Lower leg skin (tissue), 4 donors: ENCODE measurements at regions not wholly inside any gene's neighbourhood (a gene's known extent, or its start where the extent isn't known, plus 50 kb on each side); places are given as distances from the start of the nearest gene placed in this dataset.

Experiments used
- DNase-seq, 2 donors: peaks; one replicate each; pipeline ENCODE4 v3.0.0-alpha.2; 2019; ENCODE audit warnings: low spot score in 2 of 2
- H3K4me3 ChIP-seq: fragments of 200-600 bp; sonication (generic); 2 replicates; pipeline ENCODE4 v1.5.1; 2017; ENCODE audit warnings: mild to moderate bottlenecking, low read depth; ENCODE audit not compliant: poor library complexity, severe bottlenecking
- CTCF ChIP-seq, 3 donors: fragments of 450-650 bp; IDR thresholded peaks; one replicate each; pipeline ENCODE4 v1.5.1; 2016; ENCODE audit warnings: antibody characterized with exemption in 3 of 3, mild to moderate bottlenecking in 3 of 3, moderate library complexity in 2 of 3
- POLR2A ChIP-seq, 2 donors: fragments of 450-650 bp; IDR thresholded peaks; one replicate each; pipeline ENCODE4 v1.6.1; 2016 to 2017; ENCODE audit warnings: antibody characterized with exemption in 2 of 2, mild to moderate bottlenecking in 1 of 2, moderate library complexity in 1 of 2
- WGBS, 2 donors: methylation state at CpG; one replicate each; pipeline ENCODE4 v1.1.5; 2018; 5-methylcytosine and 5-hydroxymethylcytosine counted together
- intact Hi-C: fragments of 100-400 bp; cut with DNase I; formaldehyde crosslinking; loops from one replicate; pipeline ENCODE4 v1.15.0; 2023; ENCODE audit warnings: low total_unique reads

GRCh38 chr6:66628917-66629316 lies 921.9 kb upstream of the EYS start:
- TF ChIP-seq POLR2A (IDR thresholded peaks at IDR 0.05) (no peak), CTCF (IDR thresholded peaks at IDR 0.05) (no peak)
- intact Hi-C loops, result no loop called here
- no peak for DNase-seq

GRCh38 chr6:66623050-66623449 lies 916.0 kb upstream of the EYS start:
- DNase-seq, result no peak
- intact Hi-C loops, result no loop called here
- TF ChIP-seq CTCF (IDR thresholded peaks at IDR 0.05), result no peak
- TF ChIP-seq POLR2A (IDR thresholded peaks at IDR 0.05), result no peak
- 88 to 89% methylated on average over 1 of the region's 1 CpG for WGBS, 2 donors
- no peak overlapping the region for H3K4me3 ChIP-seq

More at GRCh38 chr6:66628917-66629316, 921.9 kb upstream of the EYS start:
- no peak overlapping the region for H3K4me3 ChIP-seq

GRCh38 chr6:66605971-66606370 lies 898.9 kb upstream of the EYS start:
- 64 to 87% methylated on average over 1 of the region's 1 CpG for WGBS, 2 donors
- H3K4me3 ChIP-seq, result no peak overlapping the region
- intact Hi-C loops, result no loop called here
- TF ChIP-seq POLR2A (IDR thresholded peaks at IDR 0.05) (no peak), CTCF (IDR thresholded peaks at IDR 0.05) (no peak)
- DNase-seq, result no peak

GRCh38 chr6:66605011-66605410 lies 898.0 kb upstream of the EYS start:
- intact Hi-C loops, result no loop called here
- no peak overlapping the region for H3K4me3 ChIP-seq
- TF ChIP-seq CTCF (IDR thresholded peaks at IDR 0.05) (no peak), POLR2A (IDR thresholded peaks at IDR 0.05) (no peak)
- DNase-seq, result no peak

GRCh38 chr6:66599541-66599940 lies 892.5 kb upstream of the EYS start:
- no peak overlapping the region for H3K4me3 ChIP-seq
- no peak for DNase-seq
- no peak for TF ChIP-seq CTCF (IDR thresholded peaks at IDR 0.05)
- TF ChIP-seq POLR2A (IDR thresholded peaks at IDR 0.05), result no peak
- 59 to 70% methylated on average over 4 of the region's 4 CpGs for WGBS, 2 donors
- intact Hi-C loops, result no loop called here

- intact Hi-C loops, result no loop called here
- WGBS, 2 donors, result 85 to 88% methylated on average over 4 of the region's 4 CpGs
- TF ChIP-seq CTCF (IDR thresholded peaks at IDR 0.05) (no peak), POLR2A (IDR thresholded peaks at IDR 0.05) (no peak)
- DNase-seq, result no peak
- H3K4me3 ChIP-seq, result no peak overlapping the region
Measured at GRCh38 chr6:66578362-66578761, 871.3 kb upstream of the EYS start.
